HL-60 (cell line): ENCODE measurements at regions not wholly inside any gene's neighbourhood (a gene's known extent, or its start where the extent isn't known, plus 50 kb on each side); places are given as distances from the start of the nearest gene placed in this dataset.

Experiments used
- DNase-seq, 2 experiments: peaks; one replicate each; pipeline ENCODE4 v3.0.0-alpha.2; 2010 to 2020; ENCODE audit warnings: low read depth in 1 of 2, low spot score in 1 of 2
- H3K27ac ChIP-seq: fragments of 250-450 bp; sonication (Bioruptor Pico); replicated peaks from 2 replicates; pipeline ENCODE4 v1.5.1; 2020; ENCODE audit warnings: mild to moderate bottlenecking, moderate library complexity
- H3K27me3 ChIP-seq: fragments of 250-450 bp; sonication (Bioruptor Pico); 2 replicates; pipeline ENCODE4 v1.5.1; 2021; ENCODE audit warnings: mild to moderate bottlenecking, moderate library complexity; ENCODE audit not compliant: insufficient read depth, poor library complexity, severe bottlenecking
- H3K4me3 ChIP-seq: replicated peaks from 2 replicates; pipeline ENCODE4 v1.5.1; 2011; ENCODE audit warnings: mild to moderate bottlenecking, control low read depth, low read length; ENCODE audit not compliant: insufficient read depth
- CTCF ChIP-seq: IDR thresholded peaks from one replicate; pipeline ENCODE4 v1.5.1; 2011; ENCODE audit warnings: low read length, control low read depth, inconsistent platforms; ENCODE audit not compliant: insufficient read depth
- GABPA ChIP-seq: IDR thresholded peaks from 2 replicates; pipeline ENCODE4 v1.6.1; 2012; ENCODE audit warnings: low read depth
- POLR2AphosphoS5 ChIP-seq: IDR thresholded peaks from 2 replicates; pipeline ENCODE4 v1.6.1; 2012; ENCODE audit warnings: low read depth
- REST ChIP-seq: IDR thresholded peaks from 2 replicates; pipeline ENCODE4 v1.6.1; 2012; ENCODE audit warnings: low read depth; ENCODE audit not compliant: insufficient replicate concordance
- SPI1 ChIP-seq: IDR thresholded peaks from 2 replicates; pipeline ENCODE4 v1.6.1; 2012; ENCODE audit warnings: low read depth, mild to moderate bottlenecking, borderline replicate concordance

DNA sequence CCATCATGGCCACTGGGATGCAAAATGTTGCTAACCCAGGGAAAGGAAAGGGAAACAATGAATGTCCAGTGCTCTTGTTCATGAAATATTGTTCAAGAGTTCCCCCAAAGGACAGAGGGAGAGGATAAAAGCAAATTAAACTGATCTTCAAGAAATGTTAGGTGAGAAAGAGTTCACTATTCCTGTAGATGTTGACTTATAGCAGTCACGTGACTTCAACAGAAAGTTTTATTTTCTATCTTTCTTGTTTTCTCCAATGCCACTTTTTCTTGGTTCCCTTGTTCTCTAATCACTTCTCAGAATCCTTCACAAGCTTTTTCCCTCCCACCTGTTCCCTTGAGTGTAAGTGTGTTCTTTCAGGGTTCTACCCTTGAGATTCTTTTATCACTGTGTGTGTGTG is 245.3 kb downstream of the C12orf42 start:
- no peak overlapping the region for H3K4me3 ChIP-seq
- no peaks in the 10 kb centered on the region for H3K27me3 ChIP-seq
- H3K27ac ChIP-seq: no peak overlapping the region
- TF ChIP-seq POLR2AphosphoS5 (no peak), GABPA (no peak), SPI1 (no peak), REST (no peak), CTCF (no peak)
- DNase-seq: no peak
